ENCODE measurements at regions not wholly inside any gene's neighbourhood (a gene's known extent, or its start where the extent isn't known, plus 50 kb on each side); places are given as distances from the start of the nearest gene placed in this dataset.

DNA sequence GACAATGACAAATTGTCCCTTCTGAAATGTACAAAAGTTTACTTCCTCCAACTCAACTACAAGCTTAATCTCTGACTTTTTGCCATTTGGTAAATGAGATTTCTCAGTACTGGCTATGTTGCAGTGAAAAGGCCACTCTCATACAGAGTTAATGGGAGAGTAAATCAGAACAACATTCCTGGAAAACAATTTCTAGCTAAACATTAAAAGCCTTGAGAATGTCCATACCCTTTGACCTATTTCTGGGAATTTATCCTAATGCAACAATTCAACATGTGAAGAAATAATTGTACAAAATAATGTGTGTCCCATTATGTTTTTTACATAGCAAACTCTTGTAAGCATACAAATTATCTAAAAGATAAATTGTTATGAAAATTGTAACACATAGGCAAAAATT lies 56.3 kb upstream of the SPEF2 start:
- Histone ChIP-seq H3K36me3 (ENCODE audit: low read length) (no peaks in the 10 kb centered on the region), H3K9ac (ENCODE audit: low read length) (no peak overlapping the region), H3K4me3 (ENCODE audit: insufficient read depth, low read length, poor library complexity, severe bottlenecking) (no peak overlapping the region), H3K27me3 (ENCODE audit: low read length) (no peaks in the 10 kb centered on the region), H2AFZ (ENCODE audit: low read depth, low read length, severe bottlenecking) (no peak overlapping the region), H4K20me1 (ENCODE audit: low read depth, low read length) (no peaks in the 10 kb centered on the region), H3K4me2 (ENCODE audit: low read depth, low read length, poor library complexity, severe bottlenecking) (no peak overlapping the region), H3K9me2 (replicated peaks; ENCODE audit: insufficient read depth, low read length) (no peaks in the 10 kb centered on the region), H3K79me2 (ENCODE audit: insufficient read depth, low read length) (no peaks in the 10 kb centered on the region), H3K9me3 (ENCODE audit: insufficient read depth, low read length) (no peaks in the 10 kb centered on the region), H3F3A (ENCODE audit: insufficient read depth) (no peaks in the 10 kb centered on the region), H3K27ac (ENCODE audit: low read depth, low read length) (no peak overlapping the region)
- TF ChIP-seq, protein P1, sequence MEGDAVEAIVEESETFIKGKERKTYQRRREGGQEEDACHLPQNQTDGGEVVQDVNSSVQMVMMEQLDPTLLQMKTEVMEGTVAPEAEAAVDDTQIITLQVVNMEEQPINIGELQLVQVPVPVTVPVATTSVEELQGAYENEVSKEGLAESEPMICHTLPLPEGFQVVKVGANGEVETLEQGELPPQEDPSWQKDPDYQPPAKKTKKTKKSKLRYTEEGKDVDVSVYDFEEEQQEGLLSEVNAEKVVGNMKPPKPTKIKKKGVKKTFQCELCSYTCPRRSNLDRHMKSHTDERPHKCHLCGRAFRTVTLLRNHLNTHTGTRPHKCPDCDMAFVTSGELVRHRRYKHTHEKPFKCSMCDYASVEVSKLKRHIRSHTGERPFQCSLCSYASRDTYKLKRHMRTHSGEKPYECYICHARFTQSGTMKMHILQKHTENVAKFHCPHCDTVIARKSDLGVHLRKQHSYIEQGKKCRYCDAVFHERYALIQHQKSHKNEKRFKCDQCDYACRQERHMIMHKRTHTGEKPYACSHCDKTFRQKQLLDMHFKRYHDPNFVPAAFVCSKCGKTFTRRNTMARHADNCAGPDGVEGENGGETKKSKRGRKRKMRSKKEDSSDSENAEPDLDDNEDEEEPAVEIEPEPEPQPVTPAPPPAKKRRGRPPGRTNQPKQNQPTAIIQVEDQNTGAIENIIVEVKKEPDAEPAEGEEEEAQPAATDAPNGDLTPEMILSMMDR (IDR thresholded peaks at IDR 0.05; ENCODE audit: insufficient read depth, low read length, poor library complexity, severe bottlenecking): no peak
- TF ChIP-seq EZH2phosphoT487 (conservative IDR thresholded peaks at IDR 0.05; ENCODE audit: low read length): no peak

DNA sequence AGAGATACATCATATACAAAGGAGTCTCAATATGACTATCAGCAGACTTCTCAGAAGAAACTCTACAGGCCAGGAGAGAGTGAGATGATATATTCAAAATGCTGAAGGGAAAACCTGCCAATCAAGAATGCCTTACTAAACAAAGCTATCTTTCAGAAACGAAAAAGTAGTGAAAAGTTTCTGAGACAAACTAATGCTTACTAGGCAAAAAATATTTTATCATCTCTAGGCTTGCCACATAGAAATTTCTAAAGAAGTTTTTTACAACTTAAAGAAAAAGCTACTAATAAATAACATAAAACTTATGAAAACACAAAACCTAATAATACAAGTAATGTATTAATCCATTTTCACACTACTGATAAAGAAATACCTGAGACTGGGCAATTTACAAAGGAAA lies 59.9 kb upstream of the SPEF2 start:
- no peaks in the 10 kb centered on the region for H3K27me3 ChIP-seq (ENCODE audit: low read length)
- no peaks in the 10 kb centered on the region for H3K9me2 ChIP-seq (replicated peaks; ENCODE audit: insufficient read depth, low read length)
- H3K79me2 ChIP-seq (ENCODE audit: insufficient read depth, low read length): no peaks in the 10 kb centered on the region
- H3F3A ChIP-seq (ENCODE audit: insufficient read depth): no peaks in the 10 kb centered on the region
- no peaks in the 10 kb centered on the region for H3K9me3 ChIP-seq (ENCODE audit: insufficient read depth, low read length)
- TF ChIP-seq, protein P1 (IDR thresholded peaks at IDR 0.05; ENCODE audit: insufficient read depth, low read length, poor library complexity, severe bottlenecking): no peak
- TF ChIP-seq EZH2phosphoT487 (conservative IDR thresholded peaks at IDR 0.05; ENCODE audit: low read length): no peak
- no peak overlapping the region for H3K9ac ChIP-seq (ENCODE audit: low read length)
- H3K36me3 ChIP-seq (ENCODE audit: low read length): no peaks in the 10 kb centered on the region
- H4K20me1 ChIP-seq (ENCODE audit: low read depth, low read length): no peaks in the 10 kb centered on the region
- H3K4me3 ChIP-seq (ENCODE audit: insufficient read depth, low read length, poor library complexity, severe bottlenecking): no peak overlapping the region
- no peak overlapping the region for H3K4me2 ChIP-seq (ENCODE audit: low read depth, low read length, poor library complexity, severe bottlenecking)
- H3K27ac ChIP-seq (ENCODE audit: low read depth, low read length): no peak overlapping the region
- no peak overlapping the region for H2AFZ ChIP-seq (ENCODE audit: low read depth, low read length, severe bottlenecking)

DNA sequence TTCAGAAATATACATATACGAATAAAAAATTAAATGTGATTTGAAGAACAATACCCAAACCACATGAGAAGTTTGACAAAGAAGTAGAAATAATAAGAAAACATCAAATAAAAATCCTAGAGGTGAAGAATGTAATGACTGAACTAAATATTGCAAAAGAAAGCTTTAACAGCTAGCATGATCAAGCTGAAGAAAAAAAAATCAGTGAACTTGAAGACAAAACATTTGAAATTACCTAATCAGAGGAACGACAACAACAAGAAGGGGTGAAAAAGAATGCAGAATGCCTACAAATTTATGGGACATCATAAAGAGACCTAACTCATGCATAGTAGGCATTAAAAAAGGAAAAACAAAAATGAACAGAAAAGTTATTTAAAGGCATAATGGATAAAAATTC lies 60.5 kb upstream of the SPEF2 start:
- Histone ChIP-seq H3K27ac (ENCODE audit: low read depth, low read length) (no peak overlapping the region), H3K9ac (ENCODE audit: low read length) (no peak overlapping the region), H3K79me2 (ENCODE audit: insufficient read depth, low read length) (no peaks in the 10 kb centered on the region), H3F3A (ENCODE audit: insufficient read depth) (no peaks in the 10 kb centered on the region), H3K27me3 (ENCODE audit: low read length) (no peaks in the 10 kb centered on the region), H4K20me1 (ENCODE audit: low read depth, low read length) (no peaks in the 10 kb centered on the region), H3K36me3 (ENCODE audit: low read length) (no peaks in the 10 kb centered on the region), H3K9me2 (replicated peaks; ENCODE audit: insufficient read depth, low read length) (no peaks in the 10 kb centered on the region), H3K4me2 (ENCODE audit: low read depth, low read length, poor library complexity, severe bottlenecking) (no peak overlapping the region), H2AFZ (ENCODE audit: low read depth, low read length, severe bottlenecking) (no peak overlapping the region), H3K4me3 (ENCODE audit: insufficient read depth, low read length, poor library complexity, severe bottlenecking) (no peak overlapping the region), H3K9me3 (ENCODE audit: insufficient read depth, low read length) (no peaks in the 10 kb centered on the region)
- TF ChIP-seq EZH2phosphoT487 (conservative IDR thresholded peaks at IDR 0.05; ENCODE audit: low read length): no peak
- TF ChIP-seq, protein P1 (IDR thresholded peaks at IDR 0.05; ENCODE audit: insufficient read depth, low read length, poor library complexity, severe bottlenecking): no peak

- Histone ChIP-seq H3K4me2 (ENCODE audit: low read depth, low read length, poor library complexity, severe bottlenecking) (no peak overlapping the region), H3K79me2 (ENCODE audit: insufficient read depth, low read length) (no peaks in the 10 kb centered on the region), H3K9me3 (ENCODE audit: insufficient read depth, low read length) (no peaks in the 10 kb centered on the region), H3K27ac (ENCODE audit: low read depth, low read length) (no peak overlapping the region), H3K9ac (ENCODE audit: low read length) (no peak overlapping the region), H3K4me3 (ENCODE audit: insufficient read depth, low read length, poor library complexity, severe bottlenecking) (no peak overlapping the region), H3K36me3 (ENCODE audit: low read length) (no peaks in the 10 kb centered on the region), H4K20me1 (ENCODE audit: low read depth, low read length) (no peaks in the 10 kb centered on the region), H3K9me2 (replicated peaks; ENCODE audit: insufficient read depth, low read length) (no peaks in the 10 kb centered on the region), H3K27me3 (ENCODE audit: low read length) (no peaks in the 10 kb centered on the region), H2AFZ (ENCODE audit: low read depth, low read length, severe bottlenecking) (no peak overlapping the region), H3F3A (ENCODE audit: insufficient read depth) (no peaks in the 10 kb centered on the region)
- TF ChIP-seq, protein P1 (IDR thresholded peaks at IDR 0.05; ENCODE audit: insufficient read depth, low read length, poor library complexity, severe bottlenecking): no peak
- no peak for TF ChIP-seq EZH2phosphoT487 (conservative IDR thresholded peaks at IDR 0.05; ENCODE audit: low read length)
Measured at GRCh38 chr5:35554016-35554415, 63.6 kb upstream of the SPEF2 start.
